Stimulated activated CD4-positive, alpha-beta T cell treated with anti-CD3 and anti-CD28 coated beads, Interleukin-1b, Interleukin-23, amount 100 ng/mL, for 48 hours (primary cell): ENCODE measurements at regions not wholly inside any gene's neighbourhood (a gene's known extent, or its start where the extent isn't known, plus 50 kb on each side); places are given as distances from the start of the nearest gene placed in this dataset.

ENCODE experiments used
- DNase-seq: peaks from one replicate; pipeline ENCODE4 v3.0.0-alpha.2; 2020

DNA sequence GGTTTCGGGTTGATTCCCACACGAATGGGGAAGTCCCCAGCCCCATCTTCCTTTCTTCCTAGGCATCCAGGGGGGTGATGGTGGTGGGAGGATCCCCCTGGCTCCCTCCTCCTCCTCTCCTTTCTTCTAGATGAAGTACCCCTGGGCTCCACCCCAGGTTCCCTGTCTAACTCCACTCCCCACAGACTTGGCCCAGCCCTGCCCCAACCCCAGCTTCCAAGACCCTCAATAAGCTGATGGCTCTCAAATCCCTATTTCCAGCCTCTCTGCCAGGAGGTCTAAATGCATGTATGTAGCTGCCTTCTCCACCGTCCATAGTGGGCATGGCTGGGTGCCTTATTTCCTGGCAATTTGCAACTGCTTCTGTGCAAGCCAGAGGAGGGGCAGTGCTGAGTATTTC is 383.7 kb downstream of the BCL11B start:
- no peak for DNase-seq

DNA sequence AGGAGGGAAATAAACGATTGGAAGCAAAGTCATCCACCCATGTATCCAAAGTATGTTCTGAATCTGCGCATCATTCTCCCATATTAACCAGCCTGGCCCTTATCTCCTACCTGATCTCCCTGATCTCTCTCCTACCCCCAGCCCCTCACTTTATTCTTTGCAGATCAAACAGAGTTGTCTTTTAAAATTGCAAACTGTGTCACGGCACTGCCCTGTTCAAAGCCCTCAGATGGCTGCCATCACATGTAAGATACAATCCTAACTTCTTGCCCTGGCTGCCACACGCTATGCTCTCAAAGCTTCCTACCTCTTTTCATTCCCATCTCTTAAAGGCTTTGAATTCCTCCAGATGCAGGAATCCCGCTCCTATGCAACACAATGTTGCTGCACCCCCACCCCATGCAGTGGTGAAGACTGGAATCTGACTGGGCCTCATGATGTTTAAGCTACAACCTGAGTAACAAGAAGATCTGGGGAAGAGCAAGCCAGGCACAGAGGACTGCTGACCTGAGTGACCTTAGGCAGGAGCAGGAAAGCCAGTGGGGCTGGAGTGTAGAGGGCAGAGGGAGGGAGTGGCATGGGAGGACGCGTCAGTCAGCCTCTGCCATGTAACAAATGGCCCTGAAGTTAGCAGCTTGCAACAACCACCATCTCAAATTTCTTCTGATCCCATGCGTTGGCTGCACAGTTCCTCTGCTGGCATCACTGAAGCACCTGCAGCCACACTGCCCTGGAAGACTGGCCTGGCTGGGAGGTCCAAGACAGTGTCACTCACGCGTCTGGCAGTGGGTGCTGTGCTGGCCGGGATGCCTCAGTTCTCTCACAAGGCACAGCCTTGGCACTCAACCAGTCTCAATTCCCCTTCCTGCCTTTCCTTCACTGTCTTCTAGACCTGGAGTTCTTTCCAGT is 382.8 kb downstream of the BCL11B start:
- DNase-seq: no peak

DNA sequence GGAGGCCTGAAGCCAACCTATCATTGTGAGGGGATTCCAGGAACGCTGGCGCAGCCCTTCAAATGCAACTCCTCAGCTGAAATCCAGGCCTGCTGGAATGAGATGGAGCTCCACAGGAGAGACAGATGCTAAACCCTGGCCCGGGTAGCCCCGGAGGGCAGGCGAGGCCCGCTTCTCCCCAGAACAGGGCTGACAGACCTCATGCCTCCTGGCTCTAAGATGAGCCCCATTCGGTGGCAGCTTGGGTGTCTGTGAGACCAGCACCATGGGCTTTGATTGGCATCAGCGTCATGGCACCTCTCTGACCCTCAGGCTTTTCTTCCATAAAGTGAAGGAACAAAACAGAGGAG is 382.2 kb downstream of the BCL11B start:
- DNase-seq: no peak

DNA sequence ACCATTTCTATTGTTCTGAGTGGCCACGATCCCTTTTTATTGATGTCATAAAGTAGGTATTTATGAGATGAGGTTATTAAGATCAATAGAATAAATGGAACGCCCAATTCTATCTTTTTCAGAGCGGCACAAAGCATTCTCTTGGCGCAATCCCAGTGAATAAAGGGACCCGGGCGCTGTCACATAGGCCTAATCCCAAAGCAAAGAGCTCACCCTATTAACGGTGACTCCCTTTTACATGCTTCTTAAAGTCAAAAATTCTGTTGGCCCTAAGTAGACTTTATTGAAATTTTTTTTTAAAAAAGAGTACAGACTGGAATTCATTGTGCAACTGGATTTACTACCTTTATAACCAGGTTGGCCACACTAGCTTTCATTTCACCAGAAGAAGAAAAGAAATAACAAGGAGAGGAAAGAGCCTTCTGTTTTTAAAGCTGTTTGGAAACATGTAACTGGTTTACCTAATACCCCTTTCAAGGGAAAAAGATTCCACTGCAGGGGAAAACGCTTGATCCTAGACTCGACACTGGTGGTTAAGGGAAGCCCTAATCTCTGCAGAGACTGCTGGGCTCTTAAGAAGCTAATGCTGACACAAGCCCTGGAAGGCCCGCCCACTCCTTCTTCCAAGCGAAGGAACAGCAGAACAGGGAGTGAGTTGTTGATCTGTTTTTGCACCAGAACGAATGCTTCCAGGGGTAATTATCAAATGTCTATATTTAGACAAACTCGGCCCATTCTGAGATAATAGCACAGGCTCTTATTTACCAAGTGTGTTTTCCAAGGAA is 381.2 kb downstream of the BCL11B start:
- DNase-seq: no peak

DNA sequence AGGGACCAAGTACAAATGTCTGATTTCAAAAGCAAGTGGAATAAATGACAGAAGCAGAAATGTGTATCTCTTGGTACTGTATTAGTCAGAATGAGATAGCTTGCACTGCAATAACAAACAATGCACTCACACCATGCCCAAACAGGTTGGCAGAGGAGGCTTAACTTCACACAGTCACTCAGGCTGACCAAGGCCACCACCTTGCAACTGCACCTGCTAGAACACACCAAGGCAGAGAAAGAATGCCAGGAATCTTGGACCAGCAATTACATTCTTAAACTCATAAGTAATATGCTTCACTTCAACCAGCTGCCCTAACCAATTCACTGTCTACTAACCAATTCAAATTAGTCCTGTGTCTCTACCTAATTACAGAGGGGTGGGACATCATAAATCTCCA is 378.3 kb downstream of the BCL11B start:
- DNase-seq: no peak

DNA sequence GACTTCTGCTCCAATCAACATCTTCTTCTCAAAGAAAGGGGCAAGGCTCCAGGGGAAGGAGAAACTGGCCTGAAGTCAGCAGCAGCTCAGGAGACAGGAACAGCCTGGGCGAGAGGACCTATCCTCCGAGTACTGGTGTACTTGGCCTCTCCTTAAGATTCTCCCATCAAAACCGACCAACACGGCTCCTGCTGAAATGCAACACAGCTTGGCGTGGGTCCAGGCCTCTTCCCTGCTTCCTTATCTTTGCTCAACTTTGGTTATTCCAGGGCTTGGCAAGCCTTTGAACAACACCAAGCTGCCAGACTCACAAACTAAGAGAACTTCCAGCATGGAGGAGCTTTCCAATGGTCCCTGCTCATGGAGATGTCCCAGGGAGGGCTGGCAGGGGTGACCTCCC is 377.4 kb downstream of the BCL11B start:
- no peak for DNase-seq

DNA sequence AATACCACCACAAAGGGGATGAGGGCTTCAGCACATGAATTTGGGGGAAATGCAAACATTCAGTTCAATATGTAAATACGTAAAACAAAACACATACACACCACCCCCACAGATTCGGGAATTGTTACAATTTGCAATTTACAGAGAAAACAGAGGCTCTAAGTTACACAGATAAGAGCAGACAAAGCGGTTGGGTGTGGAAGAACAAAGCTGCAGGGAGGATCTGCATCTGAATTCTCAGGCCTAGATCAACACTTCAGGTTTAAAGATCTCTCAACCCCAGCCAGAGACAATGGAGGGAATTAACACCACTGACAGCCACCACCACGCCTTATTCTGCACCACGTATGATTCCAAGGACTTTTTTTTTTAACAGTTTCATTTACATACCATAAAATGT is 375.5 kb downstream of the BCL11B start:
- no peak for DNase-seq

DNA sequence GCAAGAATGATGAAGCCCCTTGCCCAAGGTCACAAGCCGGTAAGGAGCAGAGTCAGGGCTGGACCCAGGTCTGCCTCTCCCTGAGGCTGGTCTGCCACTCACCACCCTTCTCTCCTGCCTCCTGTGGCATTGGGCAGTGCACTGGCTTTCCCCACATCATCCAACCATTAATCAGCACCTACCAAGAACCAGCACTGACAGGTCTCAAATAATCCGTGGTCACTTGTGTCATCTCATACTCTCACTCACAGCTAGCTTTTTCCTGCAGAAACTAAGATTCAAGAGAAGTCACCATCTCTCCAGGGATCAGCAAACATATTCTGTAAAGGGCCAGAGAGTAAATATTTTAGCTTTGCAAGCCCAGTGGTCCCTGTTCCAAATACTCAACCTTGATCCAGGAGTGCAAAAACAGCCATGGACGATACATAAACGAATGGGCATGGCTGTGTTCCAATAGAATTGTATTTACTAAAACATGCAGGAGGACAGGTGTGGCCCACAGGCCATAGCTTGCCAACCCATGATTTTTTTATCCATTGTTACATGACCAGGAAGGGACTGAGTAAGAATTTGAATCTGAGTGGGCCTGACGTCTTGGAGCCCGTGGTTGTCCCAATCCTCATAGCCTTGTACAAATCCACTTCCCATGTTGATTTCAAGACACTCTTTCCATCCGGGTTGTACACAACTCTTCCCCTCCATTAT is 374.2 kb downstream of the BCL11B start:
- DNase-seq: no peak

DNA sequence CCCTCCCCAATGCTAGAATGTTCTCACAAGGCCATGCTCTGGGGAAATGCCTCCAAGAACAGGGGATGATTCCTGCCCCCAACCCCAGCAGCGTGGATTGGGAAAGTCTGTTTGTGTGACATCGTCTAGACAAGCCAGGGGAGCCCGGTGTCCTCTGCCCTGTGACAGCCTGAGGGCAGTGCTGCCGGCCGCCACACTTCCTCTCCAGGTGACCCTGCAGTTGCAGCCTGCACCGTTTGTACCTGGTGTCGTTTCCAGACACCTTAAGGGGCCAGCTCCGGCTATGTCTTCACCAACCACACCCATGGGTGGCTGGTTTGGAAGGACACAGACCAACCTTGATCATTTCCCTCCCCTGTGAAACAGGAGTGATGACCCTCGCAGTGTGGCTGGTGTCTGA is 372.6 kb downstream of the BCL11B start:
- DNase-seq: no peak

DNA sequence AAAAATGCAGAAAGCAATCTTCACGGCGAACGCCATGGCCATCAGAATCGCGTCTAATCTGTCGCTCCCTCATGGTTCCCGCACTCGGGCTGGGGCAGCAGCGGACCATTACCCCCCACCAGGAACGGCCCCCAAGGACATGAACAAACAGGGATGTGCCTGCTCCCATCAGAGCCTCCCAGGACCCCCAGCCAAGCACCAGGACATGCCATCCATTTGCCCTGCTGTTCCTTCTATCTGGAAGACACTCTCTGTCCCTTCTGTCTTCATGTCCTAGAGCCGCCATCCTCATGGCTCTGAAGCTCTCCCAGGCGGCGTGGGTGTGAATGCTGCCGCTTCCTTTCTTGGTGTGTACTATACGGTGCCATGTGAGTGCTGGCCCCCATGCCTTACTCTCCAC is 371.8 kb downstream of the BCL11B start:
- no peak for DNase-seq

DNA sequence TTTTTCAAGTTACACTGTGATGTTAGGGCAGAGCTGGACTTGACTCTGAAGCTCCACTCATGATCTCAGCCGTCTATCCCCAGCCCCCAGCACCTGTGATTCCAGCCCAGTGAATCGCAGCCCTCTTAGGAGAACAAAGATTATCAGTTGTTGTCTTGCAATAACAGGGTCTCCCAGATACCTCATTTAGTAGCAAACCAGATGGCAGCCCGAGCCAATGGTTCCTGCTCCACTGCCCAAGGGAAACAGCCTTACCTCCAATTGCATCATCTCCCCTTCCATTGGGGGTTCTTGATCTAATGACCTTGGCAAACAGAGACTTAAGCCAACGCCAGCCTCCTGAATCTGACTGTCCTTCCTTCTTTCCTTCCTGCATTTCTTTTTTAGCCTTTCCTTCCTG is 371.2 kb downstream of the BCL11B start:
- no peak for DNase-seq

DNA sequence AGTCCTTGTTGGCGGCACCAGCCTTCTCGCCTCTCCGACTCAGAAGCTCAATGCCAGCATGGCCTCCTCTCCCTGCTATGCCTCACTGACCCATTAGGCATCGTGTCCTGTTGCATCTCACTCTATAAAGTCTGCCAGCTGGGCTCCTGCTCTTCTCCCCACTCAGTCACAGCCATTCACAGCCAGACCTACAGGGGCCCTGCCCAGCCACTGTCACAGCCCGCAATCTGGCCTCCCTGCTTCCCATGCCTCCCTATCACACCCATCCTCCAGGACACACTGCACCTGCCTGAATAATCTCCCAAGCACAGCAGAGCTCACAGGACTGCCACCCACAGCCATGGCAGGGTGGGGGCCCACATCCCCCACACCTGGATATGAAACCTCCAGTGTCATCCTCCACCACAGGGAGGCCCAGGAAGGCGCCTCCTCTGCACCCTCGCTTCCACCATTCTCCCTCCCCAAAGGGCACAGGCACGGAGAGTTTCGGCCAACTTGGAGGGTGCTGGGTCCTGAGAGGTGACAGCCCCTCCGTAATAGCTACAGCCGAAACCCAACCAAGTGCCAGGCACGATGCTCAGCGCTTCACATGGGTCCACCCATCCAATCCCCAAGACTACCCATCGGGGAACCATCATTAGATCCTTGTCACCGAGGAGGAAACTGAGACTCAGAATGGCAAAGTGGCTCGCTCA is 370.3 kb downstream of the BCL11B start:
- no peak for DNase-seq

DNA sequence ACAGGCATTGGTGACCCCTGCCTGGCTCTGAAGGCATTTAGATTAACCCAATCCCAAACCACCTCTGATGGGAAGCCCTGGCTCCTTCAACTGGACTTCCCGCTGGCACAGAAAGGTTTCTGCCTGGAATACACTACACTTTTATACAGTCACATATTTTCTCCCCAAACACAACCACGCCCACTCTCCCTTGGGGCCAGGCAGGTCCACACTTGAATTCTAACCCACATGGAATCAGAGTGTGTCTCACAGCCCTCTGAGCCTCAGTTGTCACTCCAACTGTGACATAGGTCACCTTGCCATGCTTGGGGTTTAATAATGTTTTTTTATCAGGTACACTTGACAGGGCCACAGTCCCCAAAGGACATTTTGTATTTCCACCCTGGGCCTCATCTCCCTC is 368.6 kb downstream of the BCL11B start:
- no peak for DNase-seq

DNA sequence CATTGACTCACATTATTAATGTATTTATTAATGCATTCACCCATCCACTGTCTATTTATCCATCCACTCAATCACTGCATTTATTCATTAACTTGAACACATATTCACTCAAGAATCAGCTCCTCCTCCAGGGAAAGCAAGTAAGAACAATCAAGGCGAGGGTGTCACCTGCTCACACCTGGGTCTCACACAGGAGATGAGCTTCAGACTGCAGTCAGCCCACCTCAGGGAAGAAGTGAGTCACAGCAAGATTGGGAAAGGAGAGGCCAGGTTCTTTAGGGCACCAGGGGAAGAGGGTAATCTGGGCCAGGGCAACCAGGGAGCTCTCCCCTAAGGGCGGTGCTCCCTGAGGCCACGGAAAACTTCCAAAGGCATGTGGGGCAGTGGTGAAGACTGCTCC is 367.3 kb downstream of the BCL11B start:
- no peak for DNase-seq

DNA sequence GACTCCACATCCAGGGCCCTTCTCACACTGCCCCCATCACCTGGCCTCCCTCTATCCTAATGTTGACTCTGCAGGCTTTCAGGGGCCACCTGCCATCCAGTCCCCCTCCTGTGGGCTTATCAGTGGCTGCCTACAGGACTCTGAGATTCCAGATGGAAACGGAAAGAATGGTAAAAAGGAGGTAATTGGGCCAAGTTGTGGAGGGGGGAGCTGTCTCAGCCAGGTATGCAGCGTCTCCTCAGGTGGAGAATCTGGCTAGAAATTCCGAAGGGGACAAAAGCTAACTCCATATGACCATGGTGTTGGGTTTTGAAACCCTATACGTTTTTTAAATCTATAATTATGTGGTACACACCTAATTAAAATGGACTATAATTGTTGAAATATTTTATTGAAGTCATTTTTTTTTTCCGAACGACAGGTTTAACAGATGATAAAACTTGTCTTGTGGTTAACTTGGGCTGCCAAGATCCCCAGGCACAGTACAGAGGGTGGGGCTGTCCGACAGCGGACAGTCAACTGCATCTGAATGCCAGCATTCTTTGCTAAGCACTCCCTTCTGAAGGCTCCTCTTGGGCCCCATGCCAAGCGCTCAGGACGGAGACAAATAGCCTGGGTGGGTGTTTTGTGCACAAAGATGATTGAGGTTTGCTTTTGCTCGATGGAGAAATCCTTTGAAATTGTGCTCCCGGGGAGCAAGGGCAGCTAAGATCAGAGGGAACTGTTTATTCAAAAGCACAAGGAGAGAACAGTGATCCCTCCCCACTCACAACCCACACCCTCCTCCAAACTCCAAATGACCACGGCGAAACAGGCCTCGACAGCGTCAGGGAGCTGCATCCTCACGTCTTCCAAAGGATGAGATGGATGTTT is 365.6 kb downstream of the BCL11B start:
- no peak for DNase-seq

DNA sequence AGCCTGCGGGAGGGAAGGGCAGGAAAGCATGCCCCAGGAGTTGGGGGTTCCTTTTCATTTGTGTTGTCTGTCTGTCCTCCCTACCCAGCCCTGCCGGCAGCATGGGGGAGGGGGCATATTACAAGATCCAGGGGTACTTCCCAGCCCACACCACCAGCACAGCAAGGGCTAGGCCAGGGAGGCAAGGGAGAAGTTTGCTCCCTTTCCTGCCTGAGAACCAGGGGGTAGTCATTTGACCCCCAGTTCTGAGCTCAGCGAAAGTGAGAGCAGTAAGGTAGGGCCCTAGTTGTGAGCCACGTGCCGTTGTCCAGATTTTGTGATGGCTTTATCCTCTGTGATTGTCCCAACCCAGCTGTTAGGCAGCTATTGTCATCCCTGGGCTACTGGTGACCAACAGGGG is 364.7 kb downstream of the BCL11B start:
- no peak for DNase-seq

DNA sequence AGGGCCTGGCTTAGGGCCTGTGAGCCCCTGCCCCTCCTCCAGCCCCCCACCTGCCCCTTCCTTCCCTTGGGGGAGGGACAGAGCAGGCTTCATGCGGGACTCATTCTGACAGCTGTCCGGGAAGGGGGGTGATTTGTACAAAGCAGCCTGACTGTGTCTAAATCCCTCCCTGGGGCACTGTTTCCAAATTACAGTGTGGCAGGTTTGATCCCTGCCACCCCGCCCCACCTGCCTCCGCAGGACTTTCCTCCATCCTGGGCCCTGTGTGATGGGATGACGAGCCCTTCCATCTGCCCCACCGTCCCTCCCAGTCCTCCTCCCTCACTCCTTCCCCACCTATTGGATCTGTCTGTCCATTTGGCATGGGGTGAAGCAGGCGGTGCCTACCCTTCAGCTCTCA is 363.9 kb downstream of the BCL11B start:
- DNase-seq: no peak

DNA sequence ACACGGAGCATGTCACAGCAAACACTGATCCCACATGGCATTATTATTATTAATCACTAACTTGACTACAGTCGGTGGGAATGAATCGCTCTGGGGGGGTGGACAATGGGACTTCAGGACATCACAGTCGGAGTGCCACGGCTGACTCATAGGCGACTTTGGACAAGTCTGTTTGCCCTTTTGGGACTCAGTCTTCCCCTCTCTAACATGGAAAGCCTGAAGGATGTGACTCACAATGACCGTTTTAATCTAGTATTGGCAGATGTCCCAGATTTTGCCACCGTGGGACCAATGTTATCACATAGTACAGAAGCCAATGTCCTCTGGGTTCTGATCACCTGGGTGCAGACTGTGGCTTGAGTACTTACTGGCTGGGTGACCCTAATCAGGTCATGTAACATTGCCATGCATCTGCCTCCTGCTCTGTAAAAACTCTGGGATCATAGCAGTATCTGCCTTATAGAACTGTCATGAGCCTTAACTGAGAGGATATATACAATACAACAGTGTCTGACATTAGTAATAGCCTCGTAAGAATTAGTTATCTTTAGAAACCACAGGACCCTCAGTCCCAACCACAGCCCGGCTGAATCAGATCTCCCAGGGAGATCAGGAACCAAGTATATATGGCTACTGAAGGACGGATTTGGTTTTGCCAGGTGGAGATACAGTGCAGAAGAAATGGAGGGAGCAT is 362.6 kb downstream of the BCL11B start:
- no peak for DNase-seq

DNA sequence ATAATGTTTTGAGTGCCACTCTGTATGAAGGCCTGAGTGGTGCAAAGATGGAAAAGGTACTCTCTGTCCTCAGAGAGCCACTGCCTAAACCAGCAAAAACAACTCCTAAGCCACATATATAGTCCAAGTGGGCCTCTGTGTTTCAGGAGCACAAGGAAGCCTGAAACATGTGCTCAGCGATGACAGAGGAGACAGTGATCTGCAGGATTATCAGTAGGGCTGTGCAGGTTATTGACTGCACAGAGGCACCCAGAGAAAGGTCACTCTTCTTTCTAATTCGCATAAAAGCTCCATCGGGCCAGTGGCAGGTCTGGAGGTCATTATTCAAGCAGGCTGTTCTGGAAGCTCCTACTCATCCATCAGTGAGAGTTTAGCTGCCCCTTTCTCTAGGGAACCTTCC is 361.9 kb downstream of the BCL11B start:
- no peak for DNase-seq

DNA sequence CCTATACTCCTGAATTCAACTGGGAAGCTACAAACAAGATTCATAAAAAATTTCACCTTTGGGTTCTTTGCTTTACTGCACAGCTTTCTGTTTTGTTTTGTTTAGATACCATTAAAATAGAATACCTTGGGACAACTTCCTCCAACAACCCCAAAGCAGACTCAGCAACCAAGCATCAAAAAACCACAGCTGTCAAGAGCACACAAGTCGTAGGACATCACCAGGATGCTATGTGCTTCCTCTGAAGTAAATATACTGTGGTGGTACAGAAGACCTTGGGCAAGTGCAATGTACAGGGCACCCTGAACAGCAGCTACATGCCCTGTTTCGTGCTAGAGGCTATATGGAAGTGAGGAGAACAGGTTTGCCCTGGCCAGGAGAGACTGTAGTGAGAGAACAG is 359.3 kb downstream of the BCL11B start:
- no peak for DNase-seq

DNA sequence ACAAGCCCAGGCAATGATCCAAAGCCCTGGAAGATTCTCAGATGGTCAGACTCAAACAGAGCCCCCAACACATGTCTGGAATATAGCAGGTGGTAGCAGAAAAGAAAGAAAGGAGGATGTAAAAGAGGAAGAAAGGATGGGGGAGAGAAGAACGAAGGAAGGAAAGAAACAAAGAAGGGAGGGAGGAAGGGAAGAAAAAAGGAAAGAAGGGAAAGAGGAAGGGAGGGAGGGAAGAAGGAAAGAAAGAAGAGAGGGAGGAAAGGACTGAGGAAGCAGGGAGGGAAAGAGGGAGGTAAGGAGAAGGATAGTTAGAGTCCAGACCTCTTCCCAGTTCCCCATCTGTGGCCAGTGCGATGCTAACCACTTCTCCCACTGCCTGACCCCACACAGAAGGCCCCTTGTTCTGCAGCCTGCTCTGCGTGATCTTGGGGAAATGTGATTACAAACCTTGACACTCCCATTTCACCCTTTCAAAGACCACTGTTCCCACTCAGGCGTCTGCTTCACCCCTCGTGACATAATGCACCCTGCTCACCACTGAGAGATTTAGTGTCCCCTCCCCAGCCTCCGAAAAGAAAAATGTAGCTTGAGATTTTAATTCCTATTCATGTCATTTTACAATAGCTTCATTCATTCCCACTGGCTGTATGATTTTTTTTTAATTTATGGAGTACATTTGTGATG is 357.9 kb downstream of the BCL11B start:
- DNase-seq: no peak
